ENCODE measurements at regions not wholly inside any gene's neighbourhood (a gene's known extent, or its start where the extent isn't known, plus 50 kb on each side); places are given as distances from the start of the nearest gene placed in this dataset.

GRCh38 chr2:100658017-100658416 is 95.2 kb downstream of the PDCL3 start:
- no peak for DNase-seq (ENCODE audit: extremely low read depth, low read depth)
- TF ChIP-seq CTCF (IDR thresholded peaks at IDR 0.05; ENCODE audit: low read depth, low read length), result no peak

GRCh38 chr2:100660851-100661584 is 98.2 kb downstream of the PDCL3 start:
- no peak for DNase-seq (ENCODE audit: extremely low read depth, low read depth)
- TF ChIP-seq CTCF (IDR thresholded peaks at IDR 0.05; ENCODE audit: low read depth, low read length), result no peak

GRCh38 chr2:100662866-100663265 is 100.1 kb downstream of the PDCL3 start:
- TF ChIP-seq CTCF (IDR thresholded peaks at IDR 0.05; ENCODE audit: low read depth, low read length), result no peak
- no peak for DNase-seq (ENCODE audit: extremely low read depth, low read depth)

- TF ChIP-seq CTCF (IDR thresholded peaks at IDR 0.05; ENCODE audit: low read depth, low read length), result no peak
- DNase-seq (ENCODE audit: extremely low read depth, low read depth), result no peak
These were observed 101.4 kb downstream of the PDCL3 start for GRCh38 chr2:100664021-100664755.

GRCh38 chr2:100664756-100665101 is 101.9 kb downstream of the PDCL3 start:
- no peak for DNase-seq (ENCODE audit: extremely low read depth, low read depth)
- no peak for TF ChIP-seq CTCF (IDR thresholded peaks at IDR 0.05; ENCODE audit: low read depth, low read length)

- TF ChIP-seq CTCF (IDR thresholded peaks at IDR 0.05; ENCODE audit: low read depth, low read length), result no peak
- DNase-seq (ENCODE audit: extremely low read depth, low read depth), result no peak
These were observed 104.2 kb downstream of the PDCL3 start for GRCh38 chr2:100666996-100667395.

- DNase-seq (ENCODE audit: extremely low read depth, low read depth), result no peak
- TF ChIP-seq CTCF (IDR thresholded peaks at IDR 0.05; ENCODE audit: low read depth, low read length), result no peak
These were observed 105.0 kb downstream of the PDCL3 start for GRCh38 chr2:100667801-100668200.

Measured in AG09319 (cell line).